ENCODE measurements at regions not wholly inside any gene's neighbourhood (a gene's known extent, or its start where the extent isn't known, plus 50 kb on each side); places are given as distances from the start of the nearest gene placed in this dataset.

- no peak overlapping the region for H3K4me2 ChIP-seq
- FAIRE-seq, result no peak
- no peak overlapping the region for H3K27ac ChIP-seq
- H3K9me3 ChIP-seq, result no peaks in the 10 kb centered on the region
- ChIA-PET CTCF (no interaction called here), POLR2A (no interaction called here)
- DNase-seq (ENCODE audit: low read depth in 1 of 2, low spot score in 1 of 2), result no peak
- WGBS (ENCODE audit: missing lambda C conversion rate), result 22% methylated on average over 7 of the region's 7 CpGs
- ATAC-seq, result no peak
- TF ChIP-seq REST (IDR thresholded peaks at IDR 0.05), result no peak
- H3K4me3 ChIP-seq, result no peak overlapping the region
- H3K4me1 ChIP-seq, result no peaks in the 10 kb centered on the region
Observed at GRCh38 chr3:55313666-55314065, 173.4 kb downstream of the WNT5A start.

DNA sequence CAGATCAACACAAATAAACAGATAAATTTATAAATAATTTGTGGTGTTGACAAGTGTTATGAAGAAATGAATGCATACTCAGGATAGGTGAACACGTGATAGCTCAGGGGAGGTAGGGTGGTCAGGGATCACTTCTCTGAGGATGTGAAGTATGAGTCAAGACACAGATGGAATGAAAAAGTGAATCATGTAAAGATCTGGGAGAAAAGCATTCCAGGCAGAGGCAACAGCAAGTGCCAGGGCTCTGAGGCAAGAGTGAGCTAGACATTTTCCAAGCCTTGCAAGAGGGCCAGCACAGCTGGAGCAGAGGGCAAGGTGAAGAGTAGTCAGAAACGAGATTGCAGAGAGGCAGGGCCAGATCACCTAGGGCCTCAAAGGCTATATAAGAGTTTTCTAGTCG lies 177.8 kb downstream of the WNT5A start:
- DNase-seq (ENCODE audit: low read depth in 1 of 2, low spot score in 1 of 2), result no peak
- Histone ChIP-seq H3K4me2 (no peak overlapping the region), H3K9me3 (no peaks in the 10 kb centered on the region), H3K4me1 (no peaks in the 10 kb centered on the region), H3K4me3 (no peak overlapping the region), H3K27ac (no peak overlapping the region)
- ChIA-PET POLR2A (no interaction called here), CTCF (no interaction called here)
- TF ChIP-seq HEYL (CRISPR knock-in tag; IDR thresholded peaks at IDR 0.05) (no peak), ZSCAN20 (CRISPR knock-in tag; IDR thresholded peaks at IDR 0.05) (no peak), MAX (IDR thresholded peaks at IDR 0.05) (no peak), ZFP36 (IDR thresholded peaks at IDR 0.05; ENCODE audit: borderline replicate concordance, partially characterized antibody) (no peak), NFE2L2 (conservative IDR thresholded peaks at IDR 0.05; ENCODE audit: low read length) (no peak), MAZ (IDR thresholded peaks at IDR 0.05; ENCODE audit: borderline replicate concordance, low read depth, low read length) (no peak), PBX3 (IDR thresholded peaks at IDR 0.05) (no peak), FOSB (CRISPR knock-in tag; IDR thresholded peaks at IDR 0.05) (no peak)
- TF ChIP-seq, protein P1, sequence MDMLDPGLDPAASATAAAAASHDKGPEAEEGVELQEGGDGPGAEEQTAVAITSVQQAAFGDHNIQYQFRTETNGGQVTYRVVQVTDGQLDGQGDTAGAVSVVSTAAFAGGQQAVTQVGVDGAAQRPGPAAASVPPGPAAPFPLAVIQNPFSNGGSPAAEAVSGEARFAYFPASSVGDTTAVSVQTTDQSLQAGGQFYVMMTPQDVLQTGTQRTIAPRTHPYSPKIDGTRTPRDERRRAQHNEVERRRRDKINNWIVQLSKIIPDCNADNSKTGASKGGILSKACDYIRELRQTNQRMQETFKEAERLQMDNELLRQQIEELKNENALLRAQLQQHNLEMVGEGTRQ (IDR thresholded peaks at IDR 0.05), result no peak
- WGBS (ENCODE audit: missing lambda C conversion rate), result 5% methylated on average over 3 of the region's 3 CpGs
- no peak for ATAC-seq
- no peak for FAIRE-seq

GRCh38 chr3:55307622-55308021 lies 179.5 kb downstream of the WNT5A start:
- H3K27ac ChIP-seq, result no peak overlapping the region
- ATAC-seq (no peak), FAIRE-seq (no peak), DNase-seq (ENCODE audit: low read depth in 1 of 2, low spot score in 1 of 2) (no peak)
- no peak overlapping the region for H3K4me2 ChIP-seq
- no peak overlapping the region for H3K4me3 ChIP-seq
- WGBS (ENCODE audit: missing lambda C conversion rate), result 13% methylated on average over 2 of the region's 2 CpGs
- H3K9me3 ChIP-seq, result no peaks in the 10 kb centered on the region
- ChIA-PET POLR2A (no interaction called here), CTCF (no interaction called here)
- H3K4me1 ChIP-seq, result no peaks in the 10 kb centered on the region
- TF ChIP-seq CBX2 (IDR thresholded peaks at IDR 0.05; ENCODE audit: borderline replicate concordance, low read depth) (no peak), SMC3 (IDR thresholded peaks at IDR 0.05) (no peak), JUN (IDR thresholded peaks at IDR 0.05) (no peak), PHF8 (IDR thresholded peaks at IDR 0.05; ENCODE audit: borderline replicate concordance, low read depth) (no peak), FOSB (CRISPR knock-in tag; IDR thresholded peaks at IDR 0.05) (no peak), ZSCAN20 (CRISPR knock-in tag; IDR thresholded peaks at IDR 0.05) (no peak), NR3C1 (IDR thresholded peaks at IDR 0.05) (no peak), RCOR1 (IDR thresholded peaks at IDR 0.05; ENCODE audit: low read depth, low read length) (no peak), ZC3H11A (IDR thresholded peaks at IDR 0.05) (no peak), TP53 (CRISPR knock-in tag; IDR thresholded peaks at IDR 0.05) (no peak), RFX5 (IDR thresholded peaks at IDR 0.05) (no peak), ZNF302 (CRISPR knock-in tag; IDR thresholded peaks at IDR 0.05) (no peak), MYC (IDR thresholded peaks at IDR 0.05; ENCODE audit: borderline replicate concordance, low read length) (no peak), CHD2 (IDR thresholded peaks at IDR 0.05; ENCODE audit: low read length, partially characterized antibody) (no peak), MAZ (IDR thresholded peaks at IDR 0.05; ENCODE audit: borderline replicate concordance, low read depth, low read length) (no peak), REST (IDR thresholded peaks at IDR 0.05) (no peak)
- TF ChIP-seq, protein P2, sequence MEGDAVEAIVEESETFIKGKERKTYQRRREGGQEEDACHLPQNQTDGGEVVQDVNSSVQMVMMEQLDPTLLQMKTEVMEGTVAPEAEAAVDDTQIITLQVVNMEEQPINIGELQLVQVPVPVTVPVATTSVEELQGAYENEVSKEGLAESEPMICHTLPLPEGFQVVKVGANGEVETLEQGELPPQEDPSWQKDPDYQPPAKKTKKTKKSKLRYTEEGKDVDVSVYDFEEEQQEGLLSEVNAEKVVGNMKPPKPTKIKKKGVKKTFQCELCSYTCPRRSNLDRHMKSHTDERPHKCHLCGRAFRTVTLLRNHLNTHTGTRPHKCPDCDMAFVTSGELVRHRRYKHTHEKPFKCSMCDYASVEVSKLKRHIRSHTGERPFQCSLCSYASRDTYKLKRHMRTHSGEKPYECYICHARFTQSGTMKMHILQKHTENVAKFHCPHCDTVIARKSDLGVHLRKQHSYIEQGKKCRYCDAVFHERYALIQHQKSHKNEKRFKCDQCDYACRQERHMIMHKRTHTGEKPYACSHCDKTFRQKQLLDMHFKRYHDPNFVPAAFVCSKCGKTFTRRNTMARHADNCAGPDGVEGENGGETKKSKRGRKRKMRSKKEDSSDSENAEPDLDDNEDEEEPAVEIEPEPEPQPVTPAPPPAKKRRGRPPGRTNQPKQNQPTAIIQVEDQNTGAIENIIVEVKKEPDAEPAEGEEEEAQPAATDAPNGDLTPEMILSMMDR (IDR thresholded peaks at IDR 0.05), result no peak
